NCI-H2029 (cell line): ENCODE measurements at regions not wholly inside any gene's neighbourhood (a gene's known extent, or its start where the extent isn't known, plus 50 kb on each side); places are given as distances from the start of the nearest gene placed in this dataset.
"Not testable (repeated sequence)": the region's sequence is repeated elsewhere in the genome, so short reads cannot be mapped to it uniquely, and the experiment has no call there.

Source experiments
- DNase-seq: peaks from one replicate; lab custom pipeline; 2025; lab: John Stamatoyannopoulos, UW

DNA sequence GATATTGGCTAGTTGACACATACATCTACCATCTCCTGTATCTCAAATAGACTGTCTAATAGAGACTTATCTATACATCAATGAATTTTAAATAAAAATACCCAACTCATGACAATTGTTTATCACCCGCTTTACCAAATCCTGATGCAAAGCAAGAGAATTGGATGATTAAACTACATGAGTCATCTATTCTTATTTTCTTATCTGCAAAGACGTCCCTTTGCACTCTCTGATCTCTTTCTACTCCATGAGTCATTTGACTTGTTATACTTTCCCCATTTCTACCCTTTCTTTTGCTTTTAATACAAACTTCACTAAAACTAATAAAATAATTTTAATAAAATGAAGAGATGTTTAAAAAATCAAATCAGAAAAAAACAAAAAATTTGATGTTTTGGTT, 261.7 kb upstream of the MAP2 start:
- no peak for DNase-seq

DNA sequence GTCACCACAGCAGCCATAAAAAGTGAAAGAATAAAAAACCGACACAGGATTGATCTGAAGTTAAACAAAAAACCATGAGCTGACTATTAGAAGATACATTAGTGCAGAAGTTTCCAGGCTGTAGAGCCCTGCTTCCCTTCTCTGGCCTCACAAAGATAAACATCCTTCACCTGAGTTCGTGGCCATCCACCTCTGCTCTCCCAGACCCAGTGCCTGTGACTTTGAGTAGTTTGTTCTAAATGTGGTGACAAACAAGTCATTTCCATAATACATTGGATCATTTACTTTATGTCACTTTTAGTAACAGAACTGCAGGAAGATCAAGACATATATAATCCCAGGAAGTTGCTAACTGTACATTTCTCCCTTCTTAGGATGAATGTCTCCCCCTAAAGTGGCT, 241.9 kb upstream of the MAP2 start:
- DNase-seq = no peak

DNA sequence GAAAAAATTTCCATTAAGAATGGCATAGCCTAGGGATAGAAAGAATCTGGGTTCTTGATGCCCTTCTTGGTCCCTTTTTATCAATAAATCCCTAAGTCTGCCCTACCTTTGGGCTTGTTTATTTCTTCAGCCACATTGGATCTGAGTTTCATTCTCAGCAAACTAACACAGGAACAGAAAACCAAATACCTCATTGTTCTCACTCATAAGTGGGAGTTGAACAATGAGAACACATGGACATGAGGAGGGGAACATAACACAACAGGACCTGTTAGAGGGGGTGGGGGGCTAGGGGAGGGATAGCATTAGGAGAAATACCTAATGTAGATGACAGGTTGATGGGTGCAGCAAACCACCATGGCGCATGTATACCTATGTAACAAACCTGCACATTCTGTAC, 237.0 kb upstream of the MAP2 start:
- DNase-seq = not testable (repeated sequence)

DNA sequence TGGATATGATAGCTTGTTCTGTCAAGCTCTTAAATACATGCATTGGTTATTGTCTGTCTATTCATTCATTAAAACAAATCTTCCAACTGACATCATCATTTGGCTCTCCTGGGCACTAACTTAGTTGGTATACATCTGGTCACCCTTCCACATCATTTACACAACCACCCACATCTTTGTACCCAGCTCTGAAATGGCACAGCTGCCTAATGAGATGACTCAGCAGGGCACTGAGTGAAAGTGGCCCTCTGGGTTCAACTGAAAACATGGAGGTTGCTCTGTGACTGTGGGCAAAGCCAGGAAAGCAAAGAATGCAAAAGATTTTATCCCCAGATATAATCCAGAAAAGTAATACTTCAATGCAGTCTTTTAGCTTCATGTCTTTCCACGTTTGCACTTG, 234.0 kb upstream of the MAP2 start:
- no peak for DNase-seq

DNA sequence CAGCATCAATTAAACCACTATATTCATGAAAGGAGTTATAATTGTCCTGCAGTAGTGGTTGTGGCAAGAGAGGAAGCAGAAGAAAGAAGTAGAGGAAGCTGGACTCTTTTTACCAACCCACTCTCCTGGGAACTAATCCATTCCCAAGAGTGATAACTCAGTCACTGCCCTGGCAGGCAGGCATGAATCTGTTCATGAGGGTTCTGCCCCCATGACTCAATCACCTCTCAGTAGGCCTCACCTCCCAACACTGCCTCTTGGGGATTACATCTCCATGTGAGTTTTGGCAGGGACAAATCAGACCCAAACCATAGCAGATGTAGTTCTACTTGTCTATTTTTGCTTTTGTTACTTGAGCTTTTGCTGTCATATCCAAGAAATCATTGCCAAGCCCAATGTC, 232.7 kb upstream of the MAP2 start:
- DNase-seq = no peak

DNA sequence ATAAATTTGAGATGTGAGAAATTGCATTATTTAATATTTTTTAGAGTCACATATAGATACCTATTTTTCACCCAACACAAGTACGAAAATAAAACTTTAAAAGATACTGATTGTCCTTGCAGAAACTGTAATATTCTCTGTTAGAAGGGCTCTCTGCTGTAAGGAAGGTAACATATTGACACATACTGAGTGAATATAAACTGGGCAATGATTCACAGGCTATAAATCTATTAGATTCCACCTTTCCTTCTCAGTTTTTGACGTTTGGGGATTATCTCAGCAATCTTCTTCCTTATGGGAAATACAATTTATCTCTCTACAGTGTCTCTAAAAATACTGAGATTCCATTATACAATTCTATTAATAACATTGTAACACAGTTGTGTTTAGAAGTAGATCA, 229.1 kb upstream of the MAP2 start:
- DNase-seq = no peak

DNA sequence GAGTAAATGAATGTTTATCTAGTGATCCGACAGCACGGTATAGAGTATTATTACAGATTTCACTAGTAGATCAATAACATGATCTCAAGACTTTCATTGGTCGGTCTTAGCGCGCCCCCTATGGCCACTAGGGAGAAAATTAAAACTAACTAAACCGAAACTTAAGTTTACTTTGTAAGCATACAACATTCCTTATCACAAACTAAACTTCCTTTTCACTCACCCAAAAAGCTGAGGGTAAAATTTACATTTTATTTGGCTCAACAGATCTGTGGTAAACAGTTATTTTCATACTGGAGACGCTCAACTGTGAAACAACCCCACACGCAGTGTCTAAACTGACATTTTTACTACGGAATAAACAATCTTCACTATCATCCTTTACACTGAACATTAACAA, 215.6 kb upstream of the MAP2 start:
- peak; percentile 24 for DNase-seq

DNA sequence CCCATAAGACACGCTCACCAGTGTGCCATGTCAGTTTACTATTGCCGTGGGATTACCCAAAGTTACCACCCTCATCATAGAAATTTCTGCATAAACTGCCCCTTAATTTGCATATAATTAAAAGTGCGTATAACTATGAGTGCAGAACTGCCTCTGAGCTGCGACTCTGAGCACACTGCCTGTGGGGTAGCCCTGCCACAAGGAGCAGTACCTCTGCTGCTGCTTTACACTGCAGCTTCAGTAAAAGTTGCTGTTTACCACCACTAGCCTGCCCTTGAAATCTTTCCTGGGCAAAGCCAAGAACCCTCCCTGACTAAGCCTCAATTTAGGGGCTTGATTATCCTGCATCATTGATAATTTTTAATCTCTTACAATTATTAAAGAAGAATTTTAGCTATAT, 213.9 kb upstream of the MAP2 start:
- DNase-seq = no peak

DNA sequence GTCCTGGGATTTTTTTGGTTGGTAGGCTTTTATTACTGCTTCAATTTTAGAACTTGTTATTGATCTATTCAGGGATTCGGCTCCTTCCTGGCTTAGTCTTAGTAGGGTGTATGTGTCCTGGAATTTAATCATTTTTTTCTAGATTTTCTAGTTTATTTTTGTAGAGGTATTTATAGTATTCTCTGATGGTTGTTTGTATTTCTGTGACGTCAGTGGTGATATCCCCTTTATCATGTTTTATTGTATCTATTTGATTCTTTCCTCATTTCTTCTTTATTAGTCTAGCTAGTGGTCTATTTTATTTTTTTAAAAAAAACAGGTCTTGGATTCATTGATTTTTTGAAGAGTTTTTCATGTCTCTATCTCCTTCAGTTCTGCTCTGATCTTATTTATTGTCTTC, 193.3 kb upstream of the MAP2 start:
- DNase-seq = no peak

DNA sequence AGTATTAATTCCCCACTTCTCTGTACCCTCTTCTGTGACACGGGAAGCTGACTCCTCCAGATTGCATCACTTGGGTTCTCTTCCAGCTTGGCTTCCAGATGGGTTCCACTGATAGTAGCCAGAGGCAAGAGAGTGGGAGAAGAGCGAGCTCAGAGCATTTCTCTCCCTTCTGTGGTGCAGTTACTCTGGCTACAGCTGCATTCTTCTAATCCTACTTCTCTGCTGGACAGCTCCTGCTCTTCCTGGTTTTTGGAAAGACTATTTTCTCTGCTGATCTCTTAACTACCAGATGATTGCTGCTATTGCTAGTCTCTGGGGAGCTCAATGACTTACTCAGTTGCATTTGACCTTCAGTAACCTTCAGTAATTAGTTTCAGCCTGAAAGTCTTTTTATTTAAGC, 187.5 kb upstream of the MAP2 start:
- DNase-seq = no peak

DNA sequence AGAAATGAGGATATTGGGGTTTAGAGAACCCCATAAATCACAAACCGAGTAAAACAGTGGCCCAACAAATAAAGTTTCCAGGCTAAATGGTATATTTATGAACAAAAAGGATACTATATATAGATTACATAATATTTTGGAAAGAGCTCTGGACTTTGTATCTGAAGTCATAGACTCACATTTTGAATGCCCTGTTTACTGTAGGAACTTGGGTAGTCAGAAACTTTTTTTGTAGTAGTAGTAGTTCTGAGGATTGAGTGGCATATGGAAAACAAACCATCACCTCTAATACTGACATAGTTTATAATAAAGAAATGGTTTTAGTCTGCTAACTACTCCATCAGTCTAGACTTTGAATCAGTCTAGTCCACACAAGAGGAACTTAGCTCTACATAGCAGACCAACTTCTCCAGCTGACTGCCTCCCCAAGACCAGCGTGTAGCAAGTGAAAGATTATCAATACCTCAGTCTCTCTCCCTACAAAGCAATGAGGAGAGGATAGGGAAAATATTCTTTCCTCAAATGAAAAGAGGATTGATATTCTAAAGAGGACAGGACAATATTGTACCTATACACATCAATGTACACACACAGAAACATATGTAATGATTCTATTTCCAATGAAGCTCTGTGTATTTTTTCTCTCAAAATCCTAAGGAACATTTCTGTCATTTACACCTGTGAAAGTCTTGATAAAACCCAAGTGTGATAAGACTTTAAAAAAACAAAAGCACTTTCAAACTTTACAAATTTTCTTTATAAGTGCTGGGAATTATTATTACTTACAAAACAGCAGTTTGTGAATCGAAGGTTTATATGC, 184.9 kb upstream of the MAP2 start:
- DNase-seq = no peak

DNA sequence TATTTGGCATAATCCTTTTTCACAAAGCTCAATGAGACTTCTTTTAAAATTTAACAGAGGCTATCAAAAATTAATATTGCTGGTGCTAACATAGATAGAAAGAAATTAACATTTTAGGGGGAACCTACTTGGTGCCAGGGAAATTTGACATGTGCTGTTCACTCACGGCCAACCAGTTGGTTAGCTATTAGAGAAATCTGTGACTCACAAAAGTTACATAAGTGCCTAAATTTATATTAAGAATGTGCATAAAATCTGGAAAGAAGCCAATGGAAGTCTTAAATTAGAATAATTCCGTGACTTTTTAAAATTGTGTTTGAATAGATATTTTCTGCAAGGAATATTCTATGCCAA, 184.3 kb upstream of the MAP2 start:
- DNase-seq = no peak

DNA sequence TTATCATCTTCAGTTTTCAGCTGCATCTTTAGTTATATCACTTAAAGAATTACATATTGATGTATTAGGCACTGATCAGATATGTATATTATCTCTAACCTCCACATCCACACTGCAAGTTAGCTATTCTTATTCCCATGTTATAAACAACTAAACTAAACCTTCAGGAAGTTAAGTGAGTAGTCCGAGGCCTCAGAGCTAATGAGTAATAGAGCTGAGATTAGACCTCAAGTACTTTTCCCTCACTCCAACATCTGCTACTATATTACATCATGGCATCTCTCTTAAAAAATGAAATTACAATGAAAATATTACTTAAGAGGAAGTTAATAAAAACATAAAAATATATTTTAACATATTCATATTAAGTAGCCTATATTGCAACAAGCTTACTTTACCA, 183.6 kb upstream of the MAP2 start:
- no peak for DNase-seq

DNA sequence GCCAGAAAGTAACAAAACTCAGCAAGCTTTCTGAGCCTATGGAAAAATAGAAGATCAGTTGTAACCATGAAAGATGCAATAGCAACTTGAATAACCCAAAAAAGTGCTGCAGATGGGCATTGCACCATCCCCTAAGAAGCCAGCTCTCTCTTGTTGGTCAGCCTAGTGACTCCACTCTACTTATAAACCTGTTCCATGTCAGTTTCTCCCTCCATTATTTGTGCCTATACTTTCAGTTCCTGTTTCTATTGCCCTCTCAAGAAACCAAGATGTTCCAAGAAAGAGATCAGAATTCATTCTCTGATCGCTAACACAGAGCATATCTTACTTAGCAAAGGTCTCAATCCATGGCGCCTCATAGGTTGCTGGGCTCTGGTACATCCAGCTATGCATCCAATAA, 170.3 kb upstream of the MAP2 start:
- no peak for DNase-seq

DNA sequence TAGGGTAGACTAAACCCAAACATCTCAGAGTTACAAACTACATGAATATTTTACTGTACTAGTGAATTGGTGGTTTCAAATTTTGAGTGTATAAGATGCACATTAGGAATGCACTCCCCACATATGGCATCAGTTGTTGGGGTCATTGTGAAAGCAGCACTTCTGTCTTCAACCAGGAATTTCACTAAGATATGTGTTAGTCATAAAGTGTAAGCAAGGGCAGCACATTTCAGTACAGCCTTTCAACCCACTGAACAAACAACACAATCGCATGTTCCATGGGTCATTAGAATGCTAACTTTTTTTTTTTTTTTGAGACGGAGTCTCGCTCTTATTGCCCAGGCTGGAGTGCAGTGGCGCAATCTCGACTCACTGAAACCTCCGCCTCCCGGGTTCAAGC, 164.1 kb upstream of the MAP2 start:
- no peak for DNase-seq

DNA sequence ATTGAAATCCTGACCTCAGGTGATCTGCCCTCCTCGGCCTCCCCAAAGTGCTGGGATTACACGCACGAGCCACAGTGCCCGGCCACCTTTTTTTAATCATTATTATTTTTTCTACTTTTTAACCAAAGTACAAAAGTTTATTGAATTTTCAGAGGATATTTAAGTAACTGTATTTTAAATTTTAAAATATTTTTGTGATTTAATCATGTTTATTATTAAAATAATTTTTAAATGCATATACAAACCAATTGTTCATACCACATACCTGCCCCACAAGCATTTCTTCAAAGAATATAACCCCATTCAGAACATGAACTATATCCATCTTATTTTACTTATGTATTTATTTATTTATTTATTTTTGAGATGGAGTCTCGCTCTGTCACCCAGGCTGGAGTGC, 163.6 kb upstream of the MAP2 start:
- DNase-seq = no peak

DNA sequence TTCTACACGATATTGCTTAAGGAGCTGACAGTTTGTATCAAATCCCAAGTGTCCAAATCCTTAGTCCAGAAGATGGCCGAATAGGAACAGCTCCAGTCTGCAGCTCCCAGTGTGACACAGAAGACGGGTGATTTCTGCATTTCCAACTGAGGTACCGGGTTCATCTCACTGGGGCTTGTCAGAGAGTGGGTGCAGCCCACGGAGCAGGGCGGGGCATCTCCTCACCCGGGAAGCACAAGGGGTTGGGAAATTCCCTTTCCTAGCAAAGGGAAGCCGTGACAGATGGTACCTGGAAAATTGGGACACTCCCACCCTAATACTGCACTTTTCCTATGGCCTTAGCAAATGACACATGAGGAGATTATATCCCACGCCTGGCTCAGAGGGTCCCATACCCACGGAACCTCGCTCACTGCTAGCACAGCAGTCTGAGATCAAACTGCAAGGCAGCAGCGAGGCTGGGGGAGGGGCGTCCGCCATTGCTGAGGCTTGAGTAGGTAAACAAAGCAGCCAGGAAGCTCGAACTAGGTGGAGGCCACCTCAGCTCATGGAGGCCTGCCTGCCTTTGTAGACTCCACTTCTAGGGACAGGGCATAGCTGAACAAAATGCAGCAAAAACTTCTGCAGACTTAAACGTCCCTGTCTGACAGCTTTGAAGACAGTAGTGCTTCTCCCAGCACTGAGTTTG, 162.3 kb upstream of the MAP2 start:
- DNase-seq = not testable (repeated sequence)

DNA sequence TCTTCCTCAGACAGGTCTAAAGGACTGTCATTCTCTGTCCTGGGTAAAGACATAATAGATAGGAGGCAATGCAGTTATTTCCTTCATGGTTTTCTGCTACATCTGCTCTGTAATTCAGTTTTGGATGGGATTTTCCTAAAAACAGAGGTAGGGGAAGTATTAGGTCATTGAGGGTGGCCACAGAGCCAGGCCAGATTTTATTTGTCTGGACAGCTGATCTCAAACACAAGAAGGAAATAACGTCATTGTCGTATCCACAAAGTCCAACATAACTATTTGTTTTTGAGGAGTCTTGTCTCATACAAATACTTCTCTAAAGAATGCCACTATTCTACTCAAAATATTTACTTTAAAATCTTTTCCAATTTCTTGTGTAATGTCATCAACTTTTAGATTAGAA, 154.8 kb upstream of the MAP2 start:
- DNase-seq = no peak

DNA sequence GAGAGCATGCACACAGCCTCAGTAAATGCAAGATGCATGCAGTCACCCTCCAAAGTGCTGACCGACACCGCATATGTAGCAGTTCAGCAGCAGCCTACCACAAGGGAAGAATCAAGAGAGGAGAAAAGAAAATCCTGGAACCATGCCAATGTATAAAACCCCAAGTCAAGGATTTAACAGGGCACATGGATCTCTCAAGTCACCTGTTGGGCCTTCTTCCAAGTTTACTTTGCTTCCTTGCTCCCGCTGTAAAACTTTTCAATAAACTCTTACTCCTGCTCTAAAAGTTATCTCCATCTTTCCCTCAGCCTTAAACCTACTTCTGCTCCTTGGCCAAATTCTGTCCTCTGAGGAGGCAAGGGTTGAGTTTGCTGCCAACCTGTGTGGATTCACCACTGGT, 147.8 kb upstream of the MAP2 start:
- DNase-seq = no peak

DNA sequence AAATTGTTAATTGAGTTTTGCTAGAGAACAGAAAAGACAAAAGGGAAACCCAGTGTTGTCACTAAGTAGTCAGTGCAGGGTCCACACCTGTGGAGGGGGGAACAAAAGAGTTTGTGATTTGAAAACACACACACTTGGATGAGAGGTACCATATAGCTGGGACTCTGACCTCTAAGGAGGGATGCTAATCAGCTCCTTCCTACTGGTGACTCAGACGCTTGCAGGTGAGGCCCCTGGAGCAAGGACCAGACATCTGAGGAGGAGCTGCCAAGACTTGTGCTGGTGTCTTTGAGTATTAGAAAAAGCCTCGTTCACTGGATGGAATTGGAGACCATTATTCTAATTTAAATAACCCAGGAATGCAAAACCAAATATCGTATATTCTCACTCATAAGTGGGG, 146.4 kb upstream of the MAP2 start:
- no peak for DNase-seq

DNA sequence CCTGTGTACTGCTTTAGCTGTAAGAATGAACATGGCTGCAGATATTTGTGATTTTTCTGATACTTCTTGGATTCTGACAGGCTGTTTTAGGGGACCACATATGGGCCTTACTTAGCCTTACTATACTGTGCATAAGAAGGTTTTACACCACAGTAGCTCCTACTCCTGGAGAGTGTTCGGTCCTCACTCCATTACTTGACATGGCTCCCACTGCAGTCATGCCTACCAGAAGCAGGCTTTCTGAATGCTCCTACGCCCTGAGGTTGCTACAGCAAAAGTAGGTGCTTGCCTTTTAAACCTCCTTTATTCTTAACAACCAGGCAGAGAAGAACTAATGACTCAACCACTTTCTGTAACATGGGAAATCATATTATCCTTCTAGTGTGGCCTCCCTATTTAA, 125.2 kb upstream of the MAP2 start:
- DNase-seq = no peak

DNA sequence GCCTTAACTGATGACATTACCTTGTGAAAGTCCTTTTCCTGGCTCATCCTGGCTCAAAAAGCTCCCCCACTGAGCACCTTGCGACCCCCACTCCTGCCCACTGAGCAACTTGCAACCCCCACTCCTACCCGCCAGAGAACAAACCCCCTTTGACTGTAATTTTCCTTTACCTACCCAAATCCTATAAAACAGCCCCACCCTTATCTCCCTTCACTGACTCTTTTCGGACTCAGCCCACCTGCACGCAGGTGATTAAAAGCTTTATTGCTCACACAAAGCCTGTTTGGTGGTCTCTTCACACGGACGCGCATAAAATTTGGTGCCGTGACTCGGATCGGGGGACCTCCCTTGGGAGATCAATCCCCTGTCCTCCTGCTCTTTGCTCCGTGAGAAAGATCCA, 124.4 kb upstream of the MAP2 start:
- not testable (repeated sequence) for DNase-seq

DNA sequence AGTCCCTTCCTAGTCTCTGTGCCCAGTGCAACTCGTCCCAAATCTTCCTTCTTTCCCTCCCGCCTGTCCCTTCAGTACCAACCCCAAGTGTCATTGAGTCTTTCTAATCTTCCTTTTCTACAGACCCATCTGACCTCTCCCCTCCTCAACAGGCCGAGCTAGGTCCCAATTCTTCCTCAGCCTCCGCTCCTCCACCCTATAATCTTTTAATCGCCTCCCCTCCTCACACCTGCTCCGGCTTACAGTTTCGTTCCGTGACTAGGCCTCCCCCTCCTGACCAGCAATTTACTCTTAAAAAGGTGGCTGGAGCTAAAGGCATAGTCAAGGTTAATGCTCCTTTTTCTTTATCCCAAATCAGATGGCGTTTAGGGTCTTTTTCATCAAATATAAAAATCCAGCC, 123.1 kb upstream of the MAP2 start:
- not testable (repeated sequence) for DNase-seq

DNA sequence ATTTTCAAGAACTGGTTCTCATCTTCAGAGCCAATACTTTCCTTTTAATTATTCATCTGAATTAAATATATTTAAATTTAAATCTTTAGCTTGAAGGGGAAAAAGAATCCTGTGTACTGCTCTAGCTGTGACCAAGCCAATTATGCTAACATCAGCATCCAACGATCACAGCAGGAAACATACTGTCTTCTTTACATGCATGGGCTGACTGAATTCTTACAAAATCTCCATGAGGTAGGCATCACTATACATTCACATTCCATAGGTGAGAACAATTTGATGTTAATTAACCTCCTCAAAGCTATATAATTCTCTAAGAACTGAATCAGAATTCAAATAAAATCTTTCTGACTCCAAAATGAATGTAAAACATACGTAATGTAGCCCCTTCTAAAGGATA, 118.8 kb upstream of the MAP2 start:
- DNase-seq = no peak
